ENCODE measurements at regions not wholly inside any gene's neighbourhood (a gene's known extent, or its start where the extent isn't known, plus 50 kb on each side); places are given as distances from the start of the nearest gene placed in this dataset.
"Not testable (repeated sequence)": the region's sequence is repeated elsewhere in the genome, so short reads cannot be mapped to it uniquely, and the experiment has no call there.

GRCh38 chr10:105742923-105743322 is 1101.8 kb downstream of the SORCS3 start:
- intact Hi-C loops (cut with micrococcal nuclease) = no loop called here

GRCh38 chr10:105742184-105742583 is 1101.1 kb downstream of the SORCS3 start:
- intact Hi-C loops (cut with micrococcal nuclease) = no loop called here

GRCh38 chr10:105734479-105734878 is 1093.4 kb downstream of the SORCS3 start:
- intact Hi-C loops (cut with micrococcal nuclease) = no loop called here

- intact Hi-C loops (cut with micrococcal nuclease) = no loop called here
Observed at GRCh38 chr10:105733924-105734323, 1092.8 kb downstream of the SORCS3 start.

GRCh38 chr10:105729428-105729827 is 1088.3 kb downstream of the SORCS3 start:
- intact Hi-C loops (cut with micrococcal nuclease) = no loop called here

GRCh38 chr10:105727586-105727985 is 1086.5 kb downstream of the SORCS3 start:
- intact Hi-C loops (cut with micrococcal nuclease) = not testable (repeated sequence)

GRCh38 chr10:105727131-105727530 is 1086.0 kb downstream of the SORCS3 start:
- intact Hi-C loops (cut with micrococcal nuclease) = no loop called here

GRCh38 chr10:105726149-105726548 is 1085.1 kb downstream of the SORCS3 start:
- intact Hi-C loops (cut with micrococcal nuclease) = no loop called here

GRCh38 chr10:105725007-105725406 is 1083.9 kb downstream of the SORCS3 start:
- intact Hi-C loops (cut with micrococcal nuclease) = no loop called here

- intact Hi-C loops (cut with micrococcal nuclease) = loop anchor here (1.0 kb wide), 1 partner anchor 36 kb away; no protein-coding TSS in a partner anchor
Observed at GRCh38 chr10:105718207-105718995, 1077.3 kb downstream of the SORCS3 start.

GRCh38 chr10:105714728-105715127 is 1073.6 kb downstream of the SORCS3 start:
- intact Hi-C loops (cut with micrococcal nuclease) = no loop called here

GRCh38 chr10:105707603-105708002 is 1066.5 kb downstream of the SORCS3 start:
- intact Hi-C loops (cut with micrococcal nuclease) = no loop called here

- intact Hi-C loops (cut with micrococcal nuclease) = no loop called here
Observed at GRCh38 chr10:105706281-105707026, 1065.4 kb downstream of the SORCS3 start.

GRCh38 chr10:105702211-105702610 is 1061.1 kb downstream of the SORCS3 start:
- intact Hi-C loops (cut with micrococcal nuclease) = no loop called here

GRCh38 chr10:105700218-105700617 is 1059.1 kb downstream of the SORCS3 start:
- intact Hi-C loops (cut with micrococcal nuclease) = no loop called here

- intact Hi-C loops (cut with micrococcal nuclease) = no loop called here
Observed at GRCh38 chr10:105699504-105699903, 1058.4 kb downstream of the SORCS3 start.

GRCh38 chr10:105698592-105698991 is 1057.5 kb downstream of the SORCS3 start:
- intact Hi-C loops (cut with micrococcal nuclease) = no loop called here

- intact Hi-C loops (cut with micrococcal nuclease) = no loop called here
Observed at GRCh38 chr10:105697290-105697780, 1056.2 kb downstream of the SORCS3 start.

- intact Hi-C loops (cut with micrococcal nuclease) = no loop called here
Observed at GRCh38 chr10:105691811-105692210, 1050.7 kb downstream of the SORCS3 start.

GRCh38 chr10:105682911-105683310 is 1041.8 kb downstream of the SORCS3 start:
- intact Hi-C loops (cut with micrococcal nuclease) = loop anchor here (1.0 kb wide), 1 partner anchor 35 kb away; no protein-coding TSS in a partner anchor

- intact Hi-C loops (cut with micrococcal nuclease) = no loop called here
Observed at GRCh38 chr10:105681051-105681450, 1040.0 kb downstream of the SORCS3 start.

GRCh38 chr10:105679781-105680180 is 1038.7 kb downstream of the SORCS3 start:
- intact Hi-C loops (cut with micrococcal nuclease) = no loop called here

Data from T-helper 1 cell treated with Interleukin-12 subunit alpha and Interleukin-12 subunit beta and Interleukin-4 antibody, amounts not matched to agents 30 ng/mL and 1 ng/mL, for 36 hours (primary cell).